ENCODE measurements at regions not wholly inside any gene's neighbourhood (a gene's known extent, or its start where the extent isn't known, plus 50 kb on each side); places are given as distances from the start of the nearest gene placed in this dataset.
"Not testable (repeated sequence)": the region's sequence is repeated elsewhere in the genome, so short reads cannot be mapped to it uniquely, and the experiment has no call there.

DNA sequence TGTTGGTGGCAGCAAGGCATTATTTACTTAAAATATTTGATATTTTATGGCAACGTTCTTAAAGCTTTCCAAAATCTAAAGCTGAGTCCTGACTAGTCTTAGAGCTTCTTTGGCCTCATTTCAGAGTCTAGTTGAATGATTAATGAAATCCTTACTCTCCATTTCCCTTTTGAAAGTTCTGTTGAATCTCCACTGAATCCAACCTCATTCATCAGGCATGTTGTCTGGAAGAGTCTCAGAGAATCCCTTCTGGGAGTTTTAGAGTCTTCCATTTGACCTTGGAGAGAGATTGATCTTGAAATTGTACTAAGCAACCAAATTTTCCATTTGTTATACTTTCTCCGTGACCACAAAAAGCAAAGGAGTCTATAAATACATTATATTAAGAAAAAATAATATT lies 198.5 kb upstream of the TMEM196 start:
- no peak for ATAC-seq
- no peaks in the 10 kb centered on the region for H3K36me3 Mint-ChIP-seq (ENCODE audit: low read depth)
- no peaks in the 10 kb centered on the region for H3K27me3 Mint-ChIP-seq (ENCODE audit: low read depth)
- H3K4me1 Mint-ChIP-seq (ENCODE audit: low read depth): no peaks in the 10 kb centered on the region
- H3K27ac Mint-ChIP-seq: no peak overlapping the region
- CTCF ChIA-PET: no interaction called here
- POLR2A ChIA-PET: no interaction called here
- H3K9me3 Mint-ChIP-seq (ENCODE audit: insufficient read depth): no peaks in the 10 kb centered on the region
- H3K4me3 Mint-ChIP-seq: no peak overlapping the region
- no peak for DNase-seq

DNA sequence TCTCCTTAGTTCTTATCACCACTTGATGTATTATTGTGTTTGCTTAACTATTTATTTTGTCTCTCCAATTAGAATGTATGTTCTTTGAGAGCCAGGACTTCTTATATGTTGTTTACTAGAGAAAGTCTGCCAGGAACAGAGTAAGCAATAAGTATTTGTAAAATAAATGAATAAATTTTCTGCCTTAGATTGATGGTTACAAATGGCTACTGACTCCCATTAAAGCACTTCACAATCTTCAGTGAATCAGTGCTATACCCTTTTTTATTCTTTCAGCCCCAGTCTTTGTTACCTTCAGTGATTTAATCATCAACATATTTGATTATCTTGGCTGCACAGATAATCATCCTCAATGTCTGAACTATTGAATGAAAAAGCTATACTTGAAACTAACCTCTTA lies 197.1 kb upstream of the TMEM196 start:
- H3K27ac Mint-ChIP-seq: no peak overlapping the region
- H3K4me1 Mint-ChIP-seq (ENCODE audit: low read depth): no peaks in the 10 kb centered on the region
- no peaks in the 10 kb centered on the region for H3K27me3 Mint-ChIP-seq (ENCODE audit: low read depth)
- H3K9me3 Mint-ChIP-seq (ENCODE audit: insufficient read depth): no peaks in the 10 kb centered on the region
- ChIA-PET POLR2A (no interaction called here), CTCF (no interaction called here)
- ATAC-seq (no peak), DNase-seq (no peak)
- no peak overlapping the region for H3K4me3 Mint-ChIP-seq
- no peaks in the 10 kb centered on the region for H3K36me3 Mint-ChIP-seq (ENCODE audit: low read depth)

DNA sequence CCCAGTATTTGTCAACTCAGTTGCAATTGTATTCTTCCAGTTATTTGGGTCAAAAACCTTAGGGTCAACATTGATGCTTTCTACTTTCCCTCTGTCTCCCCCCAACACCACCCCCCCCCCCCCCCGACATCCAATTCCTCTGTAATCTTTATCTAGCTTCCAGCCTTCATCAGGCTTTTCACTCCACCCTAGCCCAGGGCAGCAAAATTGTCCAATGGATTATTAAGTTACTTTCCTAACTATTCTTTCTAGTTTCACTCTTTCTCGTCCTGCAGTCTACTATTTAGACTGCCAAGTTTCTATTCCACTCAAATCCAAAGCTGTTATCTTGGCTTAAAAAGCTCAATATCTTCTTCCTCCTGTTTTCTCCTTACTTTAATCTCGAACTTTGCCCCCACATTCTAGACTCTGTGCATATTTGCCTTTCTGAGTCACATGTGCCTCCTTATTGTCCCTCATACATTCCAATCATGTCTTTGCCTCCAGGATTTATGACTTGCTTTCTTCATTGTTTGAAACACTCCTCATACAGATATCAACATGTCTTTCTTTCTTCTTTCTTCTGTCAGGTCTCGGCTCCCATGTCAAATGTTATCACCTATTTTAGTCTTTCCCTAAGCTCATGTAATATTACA lies 196.6 kb upstream of the TMEM196 start:
- DNase-seq (no peak), ATAC-seq (no peak)
- Mint-ChIP-seq H3K9me3 (ENCODE audit: insufficient read depth) (no peaks in the 10 kb centered on the region), H3K4me3 (no peak overlapping the region), H3K27me3 (ENCODE audit: low read depth) (no peaks in the 10 kb centered on the region), H3K36me3 (ENCODE audit: low read depth) (no peaks in the 10 kb centered on the region), H3K4me1 (ENCODE audit: low read depth) (no peaks in the 10 kb centered on the region), H3K27ac (no peak overlapping the region)
- CTCF ChIA-PET: no interaction called here
- POLR2A ChIA-PET: no interaction called here

DNA sequence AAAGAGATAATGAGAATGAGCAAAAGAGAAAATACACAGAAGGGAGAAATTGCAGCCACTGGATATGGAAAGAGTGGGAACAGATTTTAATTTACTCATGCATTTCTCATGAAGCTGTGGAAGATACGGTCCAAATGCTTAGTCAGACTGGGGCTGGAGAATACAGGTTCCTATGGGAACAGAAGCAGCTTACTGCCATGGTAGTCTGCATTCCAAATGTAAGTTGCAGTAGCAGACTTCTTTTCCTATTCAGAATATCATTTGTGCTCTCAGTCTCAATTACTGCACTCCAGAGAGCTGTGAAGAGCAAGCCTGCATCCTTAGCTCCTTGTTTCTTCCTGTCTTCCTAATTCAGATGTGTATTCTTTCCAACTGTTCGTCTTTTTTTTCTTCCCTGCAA lies 190.8 kb upstream of the TMEM196 start:
- H3K27ac Mint-ChIP-seq: no peak overlapping the region
- H3K36me3 Mint-ChIP-seq (ENCODE audit: low read depth): no peaks in the 10 kb centered on the region
- CTCF ChIA-PET: no interaction called here
- DNase-seq (no peak), ATAC-seq (no peak)
- H3K9me3 Mint-ChIP-seq (ENCODE audit: insufficient read depth): no peaks in the 10 kb centered on the region
- POLR2A ChIA-PET: no interaction called here
- no peaks in the 10 kb centered on the region for H3K27me3 Mint-ChIP-seq (ENCODE audit: low read depth)
- H3K4me1 Mint-ChIP-seq (ENCODE audit: low read depth): no peaks in the 10 kb centered on the region
- no peak overlapping the region for H3K4me3 Mint-ChIP-seq

DNA sequence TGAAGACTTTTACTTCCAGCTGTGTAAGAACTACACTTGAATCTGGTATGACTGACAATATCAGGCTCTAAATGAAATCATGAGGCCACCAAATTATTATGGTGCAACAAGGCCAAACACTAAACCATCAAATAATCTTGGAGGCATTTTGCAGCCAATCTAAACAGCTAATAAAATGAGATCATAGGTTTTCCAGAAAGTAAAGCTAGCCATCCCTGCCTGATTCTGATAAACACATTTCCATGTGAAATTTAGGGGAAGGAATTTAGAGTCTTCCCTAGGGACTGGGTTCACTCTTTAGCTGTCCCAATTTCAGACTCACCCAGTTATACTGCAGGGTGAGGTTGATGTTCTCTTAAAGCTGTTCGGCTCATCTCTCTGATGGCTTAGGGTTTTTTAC lies 190.3 kb upstream of the TMEM196 start:
- H3K27ac Mint-ChIP-seq: no peak overlapping the region
- H3K9me3 Mint-ChIP-seq (ENCODE audit: insufficient read depth): no peaks in the 10 kb centered on the region
- H3K4me1 Mint-ChIP-seq (ENCODE audit: low read depth): no peaks in the 10 kb centered on the region
- ATAC-seq (no peak), DNase-seq (no peak)
- no peaks in the 10 kb centered on the region for H3K36me3 Mint-ChIP-seq (ENCODE audit: low read depth)
- ChIA-PET POLR2A (no interaction called here), CTCF (no interaction called here)
- no peak overlapping the region for H3K4me3 Mint-ChIP-seq
- H3K27me3 Mint-ChIP-seq (ENCODE audit: low read depth): no peaks in the 10 kb centered on the region

DNA sequence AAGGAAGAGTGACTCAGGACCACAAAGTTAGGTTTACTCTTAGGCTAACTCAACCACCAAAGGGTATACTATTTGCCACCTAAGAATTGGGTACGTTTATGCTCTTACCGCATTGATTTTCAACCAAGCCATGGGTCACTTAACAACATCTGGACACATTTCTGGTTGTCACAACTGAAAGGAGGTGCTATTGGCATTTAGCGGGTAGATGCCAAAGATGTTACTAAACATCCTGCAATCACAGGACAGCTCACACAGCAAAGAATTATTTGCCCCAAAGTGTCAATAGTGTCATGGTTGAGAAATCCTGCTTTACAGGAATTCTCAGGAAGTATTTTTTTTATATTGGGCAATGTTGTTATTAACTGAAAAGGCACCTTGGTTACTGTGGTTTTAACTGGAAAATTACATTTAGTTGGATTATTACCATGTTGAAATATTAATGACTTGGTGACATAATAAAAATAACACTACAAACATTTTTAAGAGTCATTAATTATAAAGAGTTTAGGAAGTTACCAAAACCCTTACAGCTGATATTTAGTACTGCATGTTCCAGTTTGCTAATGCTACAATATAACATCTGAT lies 185.0 kb upstream of the TMEM196 start:
- ChIA-PET CTCF (no interaction called here), POLR2A (no interaction called here)
- Mint-ChIP-seq H3K9me3 (ENCODE audit: insufficient read depth) (peaks cover under 1% of the 10 kb centered on the region), H3K27me3 (ENCODE audit: low read depth) (no peaks in the 10 kb centered on the region), H3K4me3 (no peak overlapping the region), H3K4me1 (ENCODE audit: low read depth) (no peaks in the 10 kb centered on the region), H3K27ac (no peak overlapping the region), H3K36me3 (ENCODE audit: low read depth) (no peaks in the 10 kb centered on the region)
- DNase-seq (no peak), ATAC-seq (no peak)

DNA sequence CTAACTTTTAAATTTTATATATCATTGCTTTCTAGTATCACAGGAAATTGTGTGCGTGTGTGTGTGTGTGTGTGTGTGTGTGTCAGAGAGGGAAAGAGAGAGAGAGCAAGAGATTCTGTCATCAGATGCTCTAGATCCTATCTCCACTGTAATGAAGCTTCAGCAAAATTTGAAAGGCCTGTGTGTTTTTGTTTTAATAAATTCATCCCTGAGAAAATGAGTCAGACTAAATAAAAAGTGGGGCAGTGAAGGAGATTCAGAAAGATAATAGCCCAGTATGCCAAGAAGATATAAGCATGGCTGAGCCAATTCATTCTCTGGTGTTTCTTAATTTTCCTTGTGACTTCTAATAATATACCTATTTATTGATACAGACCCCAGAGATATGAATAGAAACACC lies 184.2 kb upstream of the TMEM196 start:
- ATAC-seq (no peak), DNase-seq (no peak)
- Mint-ChIP-seq H3K4me1 (ENCODE audit: low read depth) (no peaks in the 10 kb centered on the region), H3K4me3 (no peak overlapping the region), H3K36me3 (ENCODE audit: low read depth) (no peaks in the 10 kb centered on the region), H3K27ac (no peak overlapping the region), H3K9me3 (ENCODE audit: insufficient read depth) (peaks cover 5% of the 10 kb centered on the region), H3K27me3 (ENCODE audit: low read depth) (no peaks in the 10 kb centered on the region)
- ChIA-PET CTCF (no interaction called here), POLR2A (no interaction called here)

DNA sequence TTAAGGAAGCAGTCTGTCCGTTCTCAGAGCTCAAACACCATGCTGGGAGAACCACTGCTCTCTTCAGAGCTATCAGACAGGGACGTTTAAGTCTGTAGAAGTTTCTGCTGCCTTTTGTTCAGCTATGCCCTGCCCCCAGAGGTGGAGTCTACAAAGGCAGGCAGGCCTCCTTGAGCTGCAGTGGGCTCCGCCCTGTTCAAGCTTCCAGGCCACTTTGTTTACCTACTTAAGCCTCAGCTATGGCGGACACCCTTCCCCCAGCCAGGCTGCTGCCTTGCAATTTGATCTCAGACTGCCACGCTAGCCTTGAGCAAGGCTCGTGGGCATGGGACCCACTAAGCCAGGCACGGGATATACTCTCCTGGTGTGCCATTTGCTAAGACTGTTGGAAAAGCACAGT lies 180.7 kb upstream of the TMEM196 start:
- H3K9me3 Mint-ChIP-seq (ENCODE audit: insufficient read depth); H3K27me3 Mint-ChIP-seq (ENCODE audit: low read depth); H3K27ac Mint-ChIP-seq; CTCF ChIA-PET; H3K4me3 Mint-ChIP-seq; H3K4me1 Mint-ChIP-seq (ENCODE audit: low read depth); POLR2A ChIA-PET; DNase-seq; H3K36me3 Mint-ChIP-seq (ENCODE audit: low read depth); ATAC-seq: not testable (repeated sequence)

DNA sequence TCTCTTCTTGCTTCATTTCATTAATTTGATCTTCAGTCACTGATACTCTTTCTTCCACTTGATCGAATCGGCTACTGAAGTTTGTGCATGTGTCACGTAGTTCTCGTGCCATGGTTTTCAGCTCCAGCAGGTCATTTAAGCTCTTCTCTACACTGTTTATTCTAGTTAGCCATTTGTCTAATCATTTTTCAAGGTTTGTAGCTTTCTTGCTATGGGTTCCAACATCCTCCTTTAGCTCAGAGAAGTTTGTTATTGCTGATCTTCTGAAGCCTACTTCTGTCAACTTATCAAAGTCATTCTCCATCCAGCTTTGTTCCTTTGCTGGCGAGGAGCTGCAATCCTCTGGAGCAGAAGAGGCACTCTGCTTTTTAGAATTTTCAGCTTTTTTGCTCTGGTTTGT lies 180.0 kb upstream of the TMEM196 start:
- H3K9me3 Mint-ChIP-seq (ENCODE audit: insufficient read depth); POLR2A ChIA-PET; ATAC-seq; CTCF ChIA-PET; H3K4me3 Mint-ChIP-seq; DNase-seq; H3K4me1 Mint-ChIP-seq (ENCODE audit: low read depth); H3K27ac Mint-ChIP-seq; H3K27me3 Mint-ChIP-seq (ENCODE audit: low read depth); H3K36me3 Mint-ChIP-seq (ENCODE audit: low read depth): not testable (repeated sequence)

DNA sequence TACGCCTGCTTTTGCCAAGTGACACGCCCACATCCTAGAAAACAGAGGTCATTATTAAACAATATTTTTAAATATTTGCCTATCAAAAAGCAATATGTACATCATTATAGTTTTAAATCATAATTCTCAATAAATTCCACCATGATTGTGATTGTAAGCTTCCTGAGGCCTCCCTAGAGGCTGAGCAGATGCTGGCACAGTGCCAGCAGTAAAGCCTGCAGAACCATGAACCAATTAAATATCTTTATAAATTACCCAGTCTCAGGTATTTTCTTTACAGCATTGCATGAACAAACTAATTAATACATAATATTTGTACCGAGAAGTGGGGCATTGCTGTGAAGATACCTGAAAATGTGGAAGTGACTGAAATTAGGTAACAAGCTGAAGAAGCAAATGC lies 174.7 kb upstream of the TMEM196 start:
- ChIA-PET POLR2A (no interaction called here), CTCF (no interaction called here)
- DNase-seq: no peak
- Mint-ChIP-seq H3K9me3 (ENCODE audit: insufficient read depth) (peaks cover 2% of the 10 kb centered on the region), H3K27me3 (ENCODE audit: low read depth) (no peaks in the 10 kb centered on the region), H3K4me1 (ENCODE audit: low read depth) (no peaks in the 10 kb centered on the region), H3K4me3 (no peak overlapping the region), H3K27ac (no peak overlapping the region), H3K36me3 (ENCODE audit: low read depth) (no peaks in the 10 kb centered on the region)
- ATAC-seq: no peak

DNA sequence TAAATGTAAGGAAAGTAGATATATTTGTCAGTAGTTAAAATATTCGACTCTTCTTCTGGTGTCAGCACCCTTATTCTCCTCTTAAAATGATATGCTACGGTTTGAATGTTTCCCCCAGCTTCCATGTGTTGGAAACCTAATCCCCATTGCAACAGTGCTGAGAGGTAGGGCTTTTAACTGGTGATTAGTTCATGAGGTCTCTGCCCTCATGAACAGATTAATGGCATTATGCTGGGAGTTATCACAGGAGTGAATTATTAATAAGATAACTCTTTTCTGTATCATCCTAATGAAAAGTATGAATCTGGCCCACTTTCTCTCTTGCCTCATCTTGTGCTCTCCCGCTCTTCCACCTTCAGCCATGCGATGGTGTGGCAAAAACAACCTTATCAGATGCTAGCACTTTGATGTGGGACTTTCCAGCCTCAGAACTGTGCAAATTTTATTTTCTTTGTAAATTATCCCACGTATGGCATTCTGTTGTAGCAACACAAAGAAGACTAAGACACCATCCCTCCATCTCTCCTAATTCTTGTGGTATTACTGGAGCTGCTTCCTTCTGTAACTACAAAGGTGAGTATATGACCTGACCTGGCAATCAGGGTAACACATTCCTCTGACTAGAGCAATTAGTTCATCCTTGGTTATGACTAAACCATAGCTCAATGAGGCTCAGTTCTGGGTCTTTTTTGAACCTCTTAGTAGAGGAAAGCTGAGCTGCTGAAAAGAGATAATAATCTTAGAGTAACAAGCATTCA lies 171.1 kb upstream of the TMEM196 start:
- DNase-seq: no peak
- no peaks in the 10 kb centered on the region for H3K9me3 Mint-ChIP-seq (ENCODE audit: insufficient read depth)
- CTCF ChIA-PET: no interaction called here
- no peak for ATAC-seq
- no peaks in the 10 kb centered on the region for H3K27me3 Mint-ChIP-seq (ENCODE audit: low read depth)
- H3K4me1 Mint-ChIP-seq (ENCODE audit: low read depth): no peaks in the 10 kb centered on the region
- H3K27ac Mint-ChIP-seq: no peak overlapping the region
- H3K4me3 Mint-ChIP-seq: no peak overlapping the region
- no peaks in the 10 kb centered on the region for H3K36me3 Mint-ChIP-seq (ENCODE audit: low read depth)
- POLR2A ChIA-PET: no interaction called here

DNA sequence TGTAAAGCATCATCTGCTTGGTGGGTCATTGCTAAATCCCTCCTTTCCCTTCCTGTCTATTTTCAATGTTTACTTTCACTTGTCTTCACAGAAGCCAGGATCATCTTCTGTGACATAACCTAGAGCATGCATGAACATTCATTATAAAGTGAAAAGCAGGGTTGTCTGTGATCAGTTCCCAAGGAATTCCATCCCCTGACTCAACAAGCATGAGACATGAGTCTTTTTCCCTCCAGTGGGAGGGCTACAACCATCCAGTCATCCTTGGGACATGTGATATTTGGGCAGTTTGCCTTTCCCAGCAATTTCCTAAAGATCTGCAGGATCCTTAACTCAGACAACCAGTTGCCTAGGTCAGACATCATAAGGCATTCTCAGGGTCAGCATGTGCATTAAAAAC lies 166.3 kb upstream of the TMEM196 start:
- ATAC-seq (no peak), DNase-seq (no peak)
- Mint-ChIP-seq H3K4me3 (no peak overlapping the region), H3K27me3 (ENCODE audit: low read depth) (no peaks in the 10 kb centered on the region), H3K36me3 (ENCODE audit: low read depth) (no peaks in the 10 kb centered on the region), H3K27ac (no peak overlapping the region), H3K9me3 (ENCODE audit: insufficient read depth) (peaks cover 10% of the 10 kb centered on the region), H3K4me1 (ENCODE audit: low read depth) (no peaks in the 10 kb centered on the region)
- POLR2A ChIA-PET: no interaction called here
- CTCF ChIA-PET: no interaction called here
